IgD-negative memory B cell (primary cell): ENCODE measurements at regions not wholly inside any gene's neighbourhood (a gene's known extent, or its start where the extent isn't known, plus 50 kb on each side); places are given as distances from the start of the nearest gene placed in this dataset.

ENCODE experiments used
- H3K27ac Mint-ChIP-seq, 3 donors: one replicate each; pipeline ENCODE4 v1.8.0; 2020 to 2022; ENCODE audit warnings: mild to moderate bottlenecking in 3 of 3, mixed read lengths in 3 of 3, moderate library complexity in 1 of 3
- H3K27me3 Mint-ChIP-seq: one replicate; pipeline ENCODE4 v1.8.0; 2021; ENCODE audit warnings: mixed read lengths
- H3K36me3 Mint-ChIP-seq: one replicate; pipeline ENCODE4 v1.8.0; 2020; ENCODE audit warnings: mild to moderate bottlenecking, mixed read lengths
- H3K4me1 Mint-ChIP-seq, 3 donors: one replicate each; pipeline ENCODE4 v1.8.0; 2020 to 2022; ENCODE audit warnings: mixed read lengths in 3 of 3, mild to moderate bottlenecking in 1 of 3
- H3K4me3 Mint-ChIP-seq, 4 donors: one replicate each; pipeline ENCODE4 v1.8.0; 2020 to 2022; ENCODE audit warnings: mild to moderate bottlenecking in 4 of 4, mixed read lengths in 4 of 4, moderate library complexity in 3 of 4
- H3K9me3 Mint-ChIP-seq, 3 donors: one replicate each; pipeline ENCODE4 v1.8.0; 2020 to 2021; ENCODE audit warnings: mixed read lengths in 3 of 3, mild to moderate bottlenecking in 1 of 3

- Mint-ChIP-seq H3K4me3 (no peak overlapping the region), H3K4me1 (peaks cover 0 to 1% (median 0%) of the 10 kb centered on the region in 3 donors), H3K36me3 (peaks cover 2% of the 10 kb centered on the region), H3K27me3 (peaks cover 2% of the 10 kb centered on the region), H3K9me3 (peaks cover 0 to 5% (median 4%) of the 10 kb centered on the region in 3 donors), H3K27ac (no peak overlapping the region)
Observed at GRCh38 chr2:33900610-33901009, 301.5 kb upstream of the FAM98A start.

DNA sequence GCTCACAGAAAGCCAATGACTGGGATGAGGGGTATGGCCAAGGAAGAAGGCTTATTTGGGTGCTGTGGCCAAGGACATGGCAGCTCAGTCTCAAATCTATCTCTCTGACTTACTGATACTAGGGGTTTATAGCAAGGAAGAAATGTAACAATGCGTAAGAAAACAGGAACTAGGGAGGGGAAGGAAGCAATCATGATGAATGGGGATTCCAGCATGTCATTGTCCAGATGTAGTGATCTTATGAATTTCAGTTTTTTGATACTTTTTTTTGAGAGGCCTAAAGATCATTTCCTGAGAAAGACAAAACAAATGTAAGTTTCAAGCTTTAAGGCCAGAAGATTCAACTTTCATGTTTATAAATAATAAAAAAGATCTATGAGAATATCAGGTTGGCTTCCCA, 298.6 kb upstream of the FAM98A start:
- Mint-ChIP-seq H3K27ac (no peak overlapping the region), H3K27me3 (no peaks in the 10 kb centered on the region), H3K9me3 (peaks cover 0 to 6% (median 5%) of the 10 kb centered on the region in 3 donors), H3K4me3 (no peak overlapping the region), H3K4me1 (peaks cover 0 to 1% (median 0%) of the 10 kb centered on the region in 3 donors), H3K36me3 (peaks cover 2% of the 10 kb centered on the region)

GRCh38 chr2:33893824-33894223, 294.7 kb upstream of the FAM98A start:
- Mint-ChIP-seq H3K27ac (no peak overlapping the region), H3K9me3 (peaks cover 0 to 5% (median 4%) of the 10 kb centered on the region in 3 donors), H3K36me3 (no peaks in the 10 kb centered on the region), H3K4me3 (no peak overlapping the region), H3K4me1 (no peaks in the 10 kb centered on the region), H3K27me3 (peaks cover 3% of the 10 kb centered on the region)

DNA sequence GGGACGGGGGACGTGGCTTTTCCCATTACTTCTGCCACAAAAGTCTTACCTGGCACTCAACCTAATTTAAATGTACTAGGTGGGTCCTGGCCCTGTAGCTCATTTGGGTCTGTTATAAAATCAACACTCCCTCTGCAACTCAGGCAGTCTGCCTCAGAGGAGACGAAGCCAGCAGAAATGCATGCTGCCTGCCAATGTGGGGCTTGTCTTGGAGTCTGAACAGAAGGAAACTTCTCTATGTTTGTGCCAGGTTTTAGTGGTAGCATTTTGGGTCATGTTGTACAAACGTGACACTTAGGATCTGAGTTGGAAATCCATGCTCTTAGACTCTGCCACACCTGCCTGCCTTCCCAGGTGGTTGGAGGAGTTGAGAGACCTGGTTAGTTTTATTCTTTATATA, 292.5 kb upstream of the FAM98A start:
- H3K4me1 Mint-ChIP-seq, result no peaks in the 10 kb centered on the region
- H3K36me3 Mint-ChIP-seq, result no peaks in the 10 kb centered on the region
- peaks cover 0 to 5% (median 2%) of the 10 kb centered on the region in 3 donors for H3K9me3 Mint-ChIP-seq
- H3K4me3 Mint-ChIP-seq, result peak overlapping the region in 1 of 4 donors; percentile 20
- H3K27ac Mint-ChIP-seq, result no peak overlapping the region
- peaks cover 3% of the 10 kb centered on the region for H3K27me3 Mint-ChIP-seq

GRCh38 chr2:33890686-33891085, 291.6 kb upstream of the FAM98A start:
- no peak overlapping the region for H3K27ac Mint-ChIP-seq
- peaks cover 3% of the 10 kb centered on the region for H3K27me3 Mint-ChIP-seq
- no peaks in the 10 kb centered on the region for H3K4me1 Mint-ChIP-seq
- H3K36me3 Mint-ChIP-seq, result no peaks in the 10 kb centered on the region
- no peak overlapping the region for H3K4me3 Mint-ChIP-seq
- H3K9me3 Mint-ChIP-seq, result peaks cover 0 to 2% (median 2%) of the 10 kb centered on the region in 3 donors

DNA sequence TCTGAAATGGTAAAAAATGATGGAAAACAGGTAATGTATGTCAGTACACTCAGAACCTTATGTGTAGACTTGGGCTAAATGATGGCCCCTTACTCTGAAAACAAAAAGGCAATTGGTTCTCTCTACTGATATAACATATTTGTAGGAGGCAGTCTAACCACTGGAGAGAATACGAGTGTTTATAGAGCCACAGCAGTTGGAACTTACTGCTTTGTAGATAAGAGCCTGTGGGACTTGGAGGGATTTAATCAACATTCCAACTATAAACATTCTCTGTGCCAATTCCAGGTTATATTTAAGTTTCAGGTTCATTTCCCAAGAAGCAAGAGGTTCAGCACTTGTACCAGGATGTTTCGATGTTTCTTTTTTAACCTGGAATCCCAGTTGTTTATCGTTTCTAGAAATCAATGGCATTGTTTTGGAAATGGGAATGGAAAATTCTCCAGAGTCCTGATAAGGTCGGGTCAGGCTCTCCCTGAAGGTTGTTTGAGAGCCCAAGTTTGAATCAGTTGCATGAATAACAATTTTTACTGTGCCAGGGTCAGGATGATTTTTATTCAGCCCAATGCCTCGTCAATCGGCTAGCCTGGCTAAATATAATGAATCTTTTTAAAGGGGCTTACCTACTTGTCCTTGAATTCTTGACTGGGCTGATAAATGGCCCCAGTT, 278.4 kb upstream of the FAM98A start:
- H3K27ac Mint-ChIP-seq, result no peak overlapping the region
- no peaks in the 10 kb centered on the region for H3K27me3 Mint-ChIP-seq
- H3K4me1 Mint-ChIP-seq, result no peaks in the 10 kb centered on the region
- no peaks in the 10 kb centered on the region for H3K36me3 Mint-ChIP-seq
- no peak overlapping the region for H3K4me3 Mint-ChIP-seq
- peaks cover 0 to 4% (median 3%) of the 10 kb centered on the region in 3 donors for H3K9me3 Mint-ChIP-seq

DNA sequence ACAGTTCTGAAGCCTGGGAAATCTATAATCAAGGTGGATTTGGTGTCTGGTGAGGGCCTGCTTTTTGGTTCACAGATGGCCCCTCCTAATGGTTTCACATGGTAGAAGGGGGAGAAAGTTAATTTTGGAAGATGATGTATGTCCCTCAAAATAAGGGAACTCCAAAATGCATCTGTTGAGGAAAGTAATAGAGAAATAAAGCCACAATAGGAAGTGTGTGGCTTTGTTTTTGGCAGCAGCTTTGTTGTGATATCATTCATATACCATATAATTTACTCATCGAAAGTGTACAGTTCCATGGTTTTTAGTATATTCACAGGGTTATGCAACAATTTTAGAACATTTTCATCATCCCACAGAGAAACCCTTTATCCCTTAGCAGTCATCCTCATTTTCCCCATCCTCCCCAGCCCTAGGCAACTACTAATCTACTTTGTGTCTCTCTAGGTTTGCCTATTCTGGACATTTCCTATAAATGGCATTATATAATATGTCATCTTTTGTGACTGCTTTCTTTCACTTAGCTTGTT, 274.0 kb upstream of the FAM98A start:
- Mint-ChIP-seq H3K4me1 (no peaks in the 10 kb centered on the region), H3K27ac (no peak overlapping the region), H3K36me3 (peaks cover 2% of the 10 kb centered on the region), H3K9me3 (peaks cover 3 to 22% (median 8%) of the 10 kb centered on the region in 3 donors), H3K27me3 (no peaks in the 10 kb centered on the region), H3K4me3 (no peak overlapping the region)

GRCh38 chr2:33859811-33860461, 260.8 kb upstream of the FAM98A start:
- Mint-ChIP-seq H3K4me3 (no peak overlapping the region), H3K27ac (no peak overlapping the region), H3K9me3 (peaks cover 3 to 8% (median 3%) of the 10 kb centered on the region in 3 donors)

GRCh38 chr2:33859176-33859575, 260.1 kb upstream of the FAM98A start:
- H3K4me1 Mint-ChIP-seq, result peaks cover 0 to 2% (median 0%) of the 10 kb centered on the region in 3 donors

More at GRCh38 chr2:33859811-33860461, 260.8 kb upstream of the FAM98A start:
- H3K36me3 Mint-ChIP-seq, result no peaks in the 10 kb centered on the region
- H3K27me3 Mint-ChIP-seq, result peaks cover 2% of the 10 kb centered on the region
- H3K4me1 Mint-ChIP-seq, result peaks cover 0 to 2% (median 0%) of the 10 kb centered on the region in 3 donors

GRCh38 chr2:33848486-33848885, 249.4 kb upstream of the FAM98A start:
- H3K36me3 Mint-ChIP-seq, result peaks cover 1% of the 10 kb centered on the region
- peaks cover 5 to 19% (median 13%) of the 10 kb centered on the region in 3 donors for H3K9me3 Mint-ChIP-seq
- no peak overlapping the region for H3K27ac Mint-ChIP-seq
- no peak overlapping the region for H3K4me3 Mint-ChIP-seq
- H3K4me1 Mint-ChIP-seq, result no peaks in the 10 kb centered on the region
- no peaks in the 10 kb centered on the region for H3K27me3 Mint-ChIP-seq

More at GRCh38 chr2:33859176-33859575, 260.1 kb upstream of the FAM98A start:
- H3K36me3 Mint-ChIP-seq, result no peaks in the 10 kb centered on the region
- no peak overlapping the region for H3K4me3 Mint-ChIP-seq
- H3K27ac Mint-ChIP-seq, result no peak overlapping the region
- H3K9me3 Mint-ChIP-seq, result peaks cover 5 to 9% (median 6%) of the 10 kb centered on the region in 3 donors
- peaks cover 2% of the 10 kb centered on the region for H3K27me3 Mint-ChIP-seq

GRCh38 chr2:33839791-33840190, 240.7 kb upstream of the FAM98A start:
- Mint-ChIP-seq H3K4me3 (no peak overlapping the region), H3K36me3 (no peaks in the 10 kb centered on the region), H3K27me3 (no peaks in the 10 kb centered on the region), H3K27ac (no peak overlapping the region), H3K4me1 (no peaks in the 10 kb centered on the region), H3K9me3 (no peaks in the 10 kb centered on the region)

DNA sequence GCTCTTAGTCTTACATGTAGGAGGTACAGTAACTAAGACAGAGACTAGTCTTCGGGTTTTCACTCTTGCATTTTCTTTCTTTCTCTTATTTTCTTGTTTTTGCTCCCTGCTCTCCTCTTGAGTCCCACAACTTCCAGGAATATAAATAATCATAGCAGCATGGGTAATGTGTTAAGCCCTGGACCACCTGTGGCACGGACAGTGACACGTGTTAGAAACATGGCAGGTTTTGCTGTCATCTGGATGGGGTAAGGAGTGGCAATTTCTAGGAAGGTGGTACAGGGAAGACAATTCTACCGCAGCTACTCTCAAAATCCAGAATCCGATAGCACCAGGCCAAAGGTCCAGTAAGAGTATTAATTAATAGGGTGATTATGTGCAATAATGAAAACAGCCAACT, 237.5 kb upstream of the FAM98A start:
- Mint-ChIP-seq H3K36me3 (no peaks in the 10 kb centered on the region), H3K4me3 (no peak overlapping the region), H3K27me3 (no peaks in the 10 kb centered on the region), H3K9me3 (peaks cover 0 to 3% (median 0%) of the 10 kb centered on the region in 3 donors), H3K4me1 (no peaks in the 10 kb centered on the region), H3K27ac (no peak overlapping the region)

- H3K4me1 Mint-ChIP-seq, result no peaks in the 10 kb centered on the region
- peaks cover 0 to 3% (median 0%) of the 10 kb centered on the region in 3 donors for H3K9me3 Mint-ChIP-seq
- no peaks in the 10 kb centered on the region for H3K27me3 Mint-ChIP-seq
- no peaks in the 10 kb centered on the region for H3K36me3 Mint-ChIP-seq
- no peak overlapping the region for H3K4me3 Mint-ChIP-seq
- H3K27ac Mint-ChIP-seq, result no peak overlapping the region
Observed at GRCh38 chr2:33835911-33836310, 236.8 kb upstream of the FAM98A start.

- no peak overlapping the region for H3K4me3 Mint-ChIP-seq
- H3K27ac Mint-ChIP-seq, result no peak overlapping the region
- H3K36me3 Mint-ChIP-seq, result no peaks in the 10 kb centered on the region
- peaks cover 0 to 5% (median 3%) of the 10 kb centered on the region in 3 donors for H3K9me3 Mint-ChIP-seq
- no peaks in the 10 kb centered on the region for H3K4me1 Mint-ChIP-seq
- H3K27me3 Mint-ChIP-seq, result no peaks in the 10 kb centered on the region
Observed at GRCh38 chr2:33822964-33823363, 223.9 kb upstream of the FAM98A start.

GRCh38 chr2:33812707-33813106, 213.6 kb upstream of the FAM98A start:
- Mint-ChIP-seq H3K4me1 (no peaks in the 10 kb centered on the region), H3K4me3 (no peak overlapping the region), H3K27me3 (no peaks in the 10 kb centered on the region), H3K27ac (no peak overlapping the region), H3K9me3 (no peaks in the 10 kb centered on the region), H3K36me3 (no peaks in the 10 kb centered on the region)
